GM12878 (cell line): ENCODE measurements at regions not wholly inside any gene's neighbourhood (a gene's known extent, or its start where the extent isn't known, plus 50 kb on each side); places are given as distances from the start of the nearest gene placed in this dataset.

Experiments
- BCL11A ChIP-seq: IDR thresholded peaks from 2 replicates; pipeline ENCODE4 v1.6.1; 2011; ENCODE audit warnings: low read depth, low read length
- CEBPB ChIP-seq, 2 experiments: fragments of 150-350 bp in 1 of 2; IDR thresholded peaks; 2 replicates each; pipeline ENCODE4 v1.6.1; 2012 to 2014; ENCODE audit warnings: low read depth in 2 of 2, low read length in 2 of 2, borderline replicate concordance in 1 of 2, inconsistent platforms in 1 of 2
- EGR1 ChIP-seq, 2 experiments: IDR thresholded peaks; 1 replicate in 1 of 2; 2 replicates in 1 of 2; pipeline ENCODE4 v1.6.1; 2011 to 2012; ENCODE audit warnings: low read depth in 2 of 2, low read length in 2 of 2, borderline replicate concordance in 1 of 2, mild to moderate bottlenecking in 1 of 2, moderate library complexity in 1 of 2
- EP300 ChIP-seq, 2 experiments: fragments of 150-350 bp in 1 of 2; IDR thresholded peaks; 2 replicates each; pipeline ENCODE4 v1.6.1; 2011 to 2012; ENCODE audit warnings: low read depth in 2 of 2, low read length in 2 of 2, borderline replicate concordance in 1 of 2, improper control_type of control experiment in 1 of 2, inconsistent platforms in 1 of 2; ENCODE audit not compliant: control insufficient read depth in 1 of 2
- FOS ChIP-seq: IDR thresholded peaks from 3 replicates; pipeline ENCODE4 v1.6.1; 2011; ENCODE audit warnings: borderline replicate concordance; ENCODE audit not compliant: insufficient read length; ENCODE audit errors: extremely low read depth
- FOXM1 ChIP-seq: IDR thresholded peaks from 2 replicates; pipeline ENCODE4 v1.6.1; 2012; ENCODE audit warnings: low read depth, mild to moderate bottlenecking, inconsistent platforms, low read length, moderate library complexity
- IKZF2 ChIP-seq, 2 experiments: fragments of 450-650 bp; IDR thresholded peaks; 2 replicates each; pipeline ENCODE4 v1.6.1; 2017; ENCODE audit warnings: mild to moderate bottlenecking in 2 of 2, moderate library complexity in 2 of 2
- IRF4 ChIP-seq: IDR thresholded peaks from 2 replicates; pipeline ENCODE4 v1.6.1; 2011; ENCODE audit warnings: low read depth, low read length
- NFXL1 ChIP-seq: fragments of 450-650 bp; IDR thresholded peaks from 2 replicates; pipeline ENCODE4 v1.6.1; 2017; ENCODE audit warnings: antibody characterized with exemption, mild to moderate bottlenecking, borderline replicate concordance
- NRF1 ChIP-seq: conservative IDR thresholded peaks from 2 replicates; pipeline ENCODE4 v1.6.1; 2011; ENCODE audit warnings: mild to moderate bottlenecking, low read depth, low read length, improper control_type of control experiment
- PAX8 ChIP-seq: fragments of 450-650 bp; IDR thresholded peaks from 2 replicates; pipeline ENCODE4 v1.6.1; 2017; ENCODE audit warnings: mild to moderate bottlenecking, moderate library complexity
- POLR2A ChIP-seq: IDR thresholded peaks from 2 replicates; pipeline ENCODE4 v1.6.1; 2011; ENCODE audit warnings: low read depth, mild to moderate bottlenecking, low read length
- POLR2AphosphoS5 ChIP-seq: IDR thresholded peaks from 2 replicates; pipeline ENCODE4 v1.6.1; 2011; ENCODE audit warnings: mild to moderate bottlenecking, low read length, inconsistent platforms
- RAD21 ChIP-seq: IDR thresholded peaks from 2 replicates; pipeline ENCODE4 v1.6.1; 2011; ENCODE audit warnings: mild to moderate bottlenecking, low read depth, low read length, moderate library complexity; ENCODE audit not compliant: insufficient read depth
- RB1 ChIP-seq: fragments of 450-650 bp; formaldehyde crosslinking; IDR thresholded peaks from 2 replicates; pipeline ENCODE4 v1.6.1; 2017; ENCODE audit warnings: mild to moderate bottlenecking, borderline replicate concordance
- SMAD5 ChIP-seq: IDR thresholded peaks from 2 replicates; pipeline ENCODE4 v1.6.1; 2016; ENCODE audit warnings: antibody characterized with exemption, low read depth
- SPI1 ChIP-seq: IDR thresholded peaks from 2 replicates; pipeline ENCODE4 v1.6.1; 2011; ENCODE audit warnings: low read depth, mild to moderate bottlenecking, low read length, moderate library complexity, borderline replicate concordance; ENCODE audit not compliant: insufficient read depth
- TAF1 ChIP-seq: IDR thresholded peaks from 2 replicates; pipeline ENCODE4 v1.6.1; 2011; ENCODE audit warnings: mild to moderate bottlenecking, low read depth, low read length, borderline replicate concordance
- TBL1XR1 ChIP-seq: IDR thresholded peaks from 2 replicates; pipeline ENCODE4 v1.6.1; 2012; ENCODE audit warnings: low read depth, low read length, improper control_type of control experiment
- WRNIP1 ChIP-seq: IDR thresholded peaks from 2 replicates; pipeline ENCODE4 v1.6.1; 2011; ENCODE audit warnings: low read depth, low read length, improper control_type of control experiment, borderline replicate concordance
- ZNF24 ChIP-seq: fragments of 450-650 bp; IDR thresholded peaks from 2 replicates; pipeline ENCODE4 v1.6.1; 2017; ENCODE audit warnings: antibody characterized with exemption, mild to moderate bottlenecking
- ZNF384 ChIP-seq: IDR thresholded peaks from 2 replicates; pipeline ENCODE4 v1.6.1; 2012; ENCODE audit warnings: low read depth, mild to moderate bottlenecking, low read length, improper control_type of control experiment, borderline replicate concordance
- TF ChIP-seq, protein P1 (sequence below): fragments of 450-650 bp; IDR thresholded peaks from 2 replicates; pipeline ENCODE4 v1.6.1; 2017; ENCODE audit warnings: mild to moderate bottlenecking, low read depth, inconsistent platforms; ENCODE audit not compliant: poor library complexity, severe bottlenecking
- TF ChIP-seq, protein P2 (sequence below): IDR thresholded peaks from 2 replicates; pipeline ENCODE4 v1.6.1; 2012; ENCODE audit warnings: low read depth, low read length, improper control_type of control experiment

DNA sequence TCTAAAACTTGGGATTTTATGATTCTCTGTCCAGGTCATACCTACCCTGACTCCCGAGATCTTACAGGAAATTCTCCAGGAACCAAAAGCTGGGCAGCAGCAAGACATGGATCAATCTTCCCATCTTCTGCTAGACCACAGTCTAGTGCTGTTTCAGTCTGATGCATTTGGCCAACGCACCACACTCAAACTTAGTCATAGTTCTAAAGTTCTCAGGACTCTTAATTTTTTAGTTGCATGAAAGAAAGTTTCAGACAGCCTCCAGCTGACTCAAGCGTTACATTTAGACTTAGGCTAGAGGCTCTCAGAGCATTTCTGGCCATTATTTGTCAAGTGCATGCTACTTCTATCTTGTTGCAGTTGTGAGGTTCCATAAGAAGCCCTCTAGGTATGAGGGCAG, 230.1 kb upstream of the CCDC150 start (continued):
- TF ChIP-seq RB1 = no peak
- TF ChIP-seq RAD21 = peak; percentile 22; the same call in 1 of the 2 replicates
- peak; percentile 51 to 64 for TF ChIP-seq IKZF2 (IDR thresholded peaks at IDR 0.05)
- no peak for TF ChIP-seq TBL1XR1
- peak; percentile 77; the same call in 1 of the 2 replicates for TF ChIP-seq TAF1
- TF ChIP-seq NRF1 = no peak
- no peak for TF ChIP-seq ZNF24
- no peak for TF ChIP-seq FOXM1
- TF ChIP-seq EP300 (IDR thresholded peaks at IDR 0.05; ENCODE audit: borderline replicate concordance in 1 of 2, control insufficient read depth in 1 of 2, low read depth in 2 of 2, low read length in 2 of 2) = 0 out of 4 replicates have a peak, but pooled peaks of 1 of the 2 experiments have one; percentile 46
- TF ChIP-seq PAX8 = no peak
- TF ChIP-seq, protein P1, sequence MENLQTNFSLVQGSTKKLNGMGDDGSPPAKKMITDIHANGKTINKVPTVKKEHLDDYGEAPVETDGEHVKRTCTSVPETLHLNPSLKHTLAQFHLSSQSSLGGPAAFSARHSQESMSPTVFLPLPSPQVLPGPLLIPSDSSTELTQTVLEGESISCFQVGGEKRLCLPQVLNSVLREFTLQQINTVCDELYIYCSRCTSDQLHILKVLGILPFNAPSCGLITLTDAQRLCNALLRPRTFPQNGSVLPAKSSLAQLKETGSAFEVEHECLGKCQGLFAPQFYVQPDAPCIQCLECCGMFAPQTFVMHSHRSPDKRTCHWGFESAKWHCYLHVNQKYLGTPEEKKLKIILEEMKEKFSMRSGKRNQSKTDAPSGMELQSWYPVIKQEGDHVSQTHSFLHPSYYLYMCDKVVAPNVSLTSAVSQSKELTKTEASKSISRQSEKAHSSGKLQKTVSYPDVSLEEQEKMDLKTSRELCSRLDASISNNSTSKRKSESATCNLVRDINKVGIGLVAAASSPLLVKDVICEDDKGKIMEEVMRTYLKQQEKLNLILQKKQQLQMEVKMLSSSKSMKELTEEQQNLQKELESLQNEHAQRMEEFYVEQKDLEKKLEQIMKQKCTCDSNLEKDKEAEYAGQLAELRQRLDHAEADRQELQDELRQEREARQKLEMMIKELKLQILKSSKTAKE = peak; percentile 45
- TF ChIP-seq, protein P2, sequence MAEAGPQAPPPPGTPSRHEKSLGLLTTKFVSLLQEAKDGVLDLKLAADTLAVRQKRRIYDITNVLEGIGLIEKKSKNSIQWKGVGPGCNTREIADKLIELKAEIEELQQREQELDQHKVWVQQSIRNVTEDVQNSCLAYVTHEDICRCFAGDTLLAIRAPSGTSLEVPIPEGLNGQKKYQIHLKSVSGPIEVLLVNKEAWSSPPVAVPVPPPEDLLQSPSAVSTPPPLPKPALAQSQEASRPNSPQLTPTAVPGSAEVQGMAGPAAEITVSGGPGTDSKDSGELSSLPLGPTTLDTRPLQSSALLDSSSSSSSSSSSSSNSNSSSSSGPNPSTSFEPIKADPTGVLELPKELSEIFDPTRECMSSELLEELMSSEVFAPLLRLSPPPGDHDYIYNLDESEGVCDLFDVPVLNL = no peak
- TF ChIP-seq FOS = no peak
- no peak for TF ChIP-seq ZNF384
- TF ChIP-seq CEBPB (IDR thresholded peaks at IDR 0.05; ENCODE audit: borderline replicate concordance in 1 of 2, low read depth in 2 of 2, low read length in 2 of 2) = no peak
- 0 out of 2 replicates have a peak, but pooled peaks have one; percentile 37 for TF ChIP-seq IRF4
- peak; percentile 55; the same call in 1 of the 2 replicates for TF ChIP-seq POLR2A
- TF ChIP-seq BCL11A = 0 out of 2 replicates have a peak, but pooled peaks have one; percentile 23
- TF ChIP-seq NFXL1 = no peak
- no peak for TF ChIP-seq WRNIP1
- TF ChIP-seq POLR2AphosphoS5 = peak; percentile 78
- TF ChIP-seq SPI1 = no peak
- no peak for TF ChIP-seq EGR1 (IDR thresholded peaks at IDR 0.05; ENCODE audit: borderline replicate concordance in 1 of 2, low read depth in 2 of 2, low read length in 2 of 2)
- TF ChIP-seq SMAD5 = peak; percentile 81
